K562 (cell line): ENCODE measurements at regions not wholly inside any gene's neighbourhood (a gene's known extent, or its start where the extent isn't known, plus 50 kb on each side); places are given as distances from the start of the nearest gene placed in this dataset.

Experiments
- GABPA ChIP-seq: fragments of 200-800 bp; sonication (Bioruptor generic); conservative IDR thresholded peaks from 2 replicates; pipeline ENCODE4 v1.6.1; 2016; ENCODE audit warnings: low read depth, missing genetic modification characterization, missing compliant biosample characterization
- GTF2E2 ChIP-seq: fragments of 200-800 bp; sonication (Bioruptor generic); IDR thresholded peaks from 2 replicates; pipeline ENCODE4 v1.6.1; 2016; ENCODE audit warnings: missing genetic modification characterization, missing compliant biosample characterization
- NUFIP1 ChIP-seq: fragments of 450-650 bp; IDR thresholded peaks from 2 replicates; pipeline ENCODE4 v1.6.1; 2018; ENCODE audit not compliant: partially characterized antibody
- ZSCAN32 ChIP-seq: fragments of 450-650 bp; formaldehyde crosslinking; IDR thresholded peaks from 2 replicates; pipeline ENCODE4 v1.4.0; 2020; ENCODE audit warnings: mild to moderate bottlenecking, moderate library complexity
- TF ChIP-seq, protein P1 (sequence below): fragments of 200-600 bp; sonication (generic); IDR thresholded peaks from one replicate; pipeline ENCODE4 v1.6.1; 2012; ENCODE audit warnings: mild to moderate bottlenecking, low read depth, low read length, inconsistent platforms
- TF ChIP-seq, protein P2 (sequence below): fragments of 450-650 bp; conservative IDR thresholded peaks from 2 replicates; pipeline ENCODE4 v1.6.1; 2016; ENCODE audit warnings: missing genetic modification characterization, low read depth, mild to moderate bottlenecking, control low read depth, missing compliant biosample characterization

DNA sequence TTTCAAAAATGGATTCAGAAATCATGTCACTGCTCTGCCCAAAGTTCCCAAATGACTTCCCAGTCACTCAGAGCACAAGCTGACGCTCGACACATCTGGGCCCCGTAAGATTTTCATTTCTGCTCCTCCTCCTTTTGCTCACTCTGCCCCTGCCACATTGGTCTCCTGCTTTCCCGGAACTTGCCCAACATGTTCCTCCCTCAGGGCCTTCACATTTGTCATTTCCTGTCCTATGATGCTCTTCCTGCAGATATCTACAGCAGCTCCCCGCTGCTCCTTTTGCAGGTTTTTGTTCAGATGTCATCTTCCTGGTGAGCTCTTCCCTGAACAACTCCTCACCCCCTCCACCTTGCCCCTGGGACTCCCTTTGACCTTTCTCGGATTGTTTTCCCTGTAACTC lies 58.5 kb upstream of the IVNS1ABP start (continued):
- TF ChIP-seq, protein P1, sequence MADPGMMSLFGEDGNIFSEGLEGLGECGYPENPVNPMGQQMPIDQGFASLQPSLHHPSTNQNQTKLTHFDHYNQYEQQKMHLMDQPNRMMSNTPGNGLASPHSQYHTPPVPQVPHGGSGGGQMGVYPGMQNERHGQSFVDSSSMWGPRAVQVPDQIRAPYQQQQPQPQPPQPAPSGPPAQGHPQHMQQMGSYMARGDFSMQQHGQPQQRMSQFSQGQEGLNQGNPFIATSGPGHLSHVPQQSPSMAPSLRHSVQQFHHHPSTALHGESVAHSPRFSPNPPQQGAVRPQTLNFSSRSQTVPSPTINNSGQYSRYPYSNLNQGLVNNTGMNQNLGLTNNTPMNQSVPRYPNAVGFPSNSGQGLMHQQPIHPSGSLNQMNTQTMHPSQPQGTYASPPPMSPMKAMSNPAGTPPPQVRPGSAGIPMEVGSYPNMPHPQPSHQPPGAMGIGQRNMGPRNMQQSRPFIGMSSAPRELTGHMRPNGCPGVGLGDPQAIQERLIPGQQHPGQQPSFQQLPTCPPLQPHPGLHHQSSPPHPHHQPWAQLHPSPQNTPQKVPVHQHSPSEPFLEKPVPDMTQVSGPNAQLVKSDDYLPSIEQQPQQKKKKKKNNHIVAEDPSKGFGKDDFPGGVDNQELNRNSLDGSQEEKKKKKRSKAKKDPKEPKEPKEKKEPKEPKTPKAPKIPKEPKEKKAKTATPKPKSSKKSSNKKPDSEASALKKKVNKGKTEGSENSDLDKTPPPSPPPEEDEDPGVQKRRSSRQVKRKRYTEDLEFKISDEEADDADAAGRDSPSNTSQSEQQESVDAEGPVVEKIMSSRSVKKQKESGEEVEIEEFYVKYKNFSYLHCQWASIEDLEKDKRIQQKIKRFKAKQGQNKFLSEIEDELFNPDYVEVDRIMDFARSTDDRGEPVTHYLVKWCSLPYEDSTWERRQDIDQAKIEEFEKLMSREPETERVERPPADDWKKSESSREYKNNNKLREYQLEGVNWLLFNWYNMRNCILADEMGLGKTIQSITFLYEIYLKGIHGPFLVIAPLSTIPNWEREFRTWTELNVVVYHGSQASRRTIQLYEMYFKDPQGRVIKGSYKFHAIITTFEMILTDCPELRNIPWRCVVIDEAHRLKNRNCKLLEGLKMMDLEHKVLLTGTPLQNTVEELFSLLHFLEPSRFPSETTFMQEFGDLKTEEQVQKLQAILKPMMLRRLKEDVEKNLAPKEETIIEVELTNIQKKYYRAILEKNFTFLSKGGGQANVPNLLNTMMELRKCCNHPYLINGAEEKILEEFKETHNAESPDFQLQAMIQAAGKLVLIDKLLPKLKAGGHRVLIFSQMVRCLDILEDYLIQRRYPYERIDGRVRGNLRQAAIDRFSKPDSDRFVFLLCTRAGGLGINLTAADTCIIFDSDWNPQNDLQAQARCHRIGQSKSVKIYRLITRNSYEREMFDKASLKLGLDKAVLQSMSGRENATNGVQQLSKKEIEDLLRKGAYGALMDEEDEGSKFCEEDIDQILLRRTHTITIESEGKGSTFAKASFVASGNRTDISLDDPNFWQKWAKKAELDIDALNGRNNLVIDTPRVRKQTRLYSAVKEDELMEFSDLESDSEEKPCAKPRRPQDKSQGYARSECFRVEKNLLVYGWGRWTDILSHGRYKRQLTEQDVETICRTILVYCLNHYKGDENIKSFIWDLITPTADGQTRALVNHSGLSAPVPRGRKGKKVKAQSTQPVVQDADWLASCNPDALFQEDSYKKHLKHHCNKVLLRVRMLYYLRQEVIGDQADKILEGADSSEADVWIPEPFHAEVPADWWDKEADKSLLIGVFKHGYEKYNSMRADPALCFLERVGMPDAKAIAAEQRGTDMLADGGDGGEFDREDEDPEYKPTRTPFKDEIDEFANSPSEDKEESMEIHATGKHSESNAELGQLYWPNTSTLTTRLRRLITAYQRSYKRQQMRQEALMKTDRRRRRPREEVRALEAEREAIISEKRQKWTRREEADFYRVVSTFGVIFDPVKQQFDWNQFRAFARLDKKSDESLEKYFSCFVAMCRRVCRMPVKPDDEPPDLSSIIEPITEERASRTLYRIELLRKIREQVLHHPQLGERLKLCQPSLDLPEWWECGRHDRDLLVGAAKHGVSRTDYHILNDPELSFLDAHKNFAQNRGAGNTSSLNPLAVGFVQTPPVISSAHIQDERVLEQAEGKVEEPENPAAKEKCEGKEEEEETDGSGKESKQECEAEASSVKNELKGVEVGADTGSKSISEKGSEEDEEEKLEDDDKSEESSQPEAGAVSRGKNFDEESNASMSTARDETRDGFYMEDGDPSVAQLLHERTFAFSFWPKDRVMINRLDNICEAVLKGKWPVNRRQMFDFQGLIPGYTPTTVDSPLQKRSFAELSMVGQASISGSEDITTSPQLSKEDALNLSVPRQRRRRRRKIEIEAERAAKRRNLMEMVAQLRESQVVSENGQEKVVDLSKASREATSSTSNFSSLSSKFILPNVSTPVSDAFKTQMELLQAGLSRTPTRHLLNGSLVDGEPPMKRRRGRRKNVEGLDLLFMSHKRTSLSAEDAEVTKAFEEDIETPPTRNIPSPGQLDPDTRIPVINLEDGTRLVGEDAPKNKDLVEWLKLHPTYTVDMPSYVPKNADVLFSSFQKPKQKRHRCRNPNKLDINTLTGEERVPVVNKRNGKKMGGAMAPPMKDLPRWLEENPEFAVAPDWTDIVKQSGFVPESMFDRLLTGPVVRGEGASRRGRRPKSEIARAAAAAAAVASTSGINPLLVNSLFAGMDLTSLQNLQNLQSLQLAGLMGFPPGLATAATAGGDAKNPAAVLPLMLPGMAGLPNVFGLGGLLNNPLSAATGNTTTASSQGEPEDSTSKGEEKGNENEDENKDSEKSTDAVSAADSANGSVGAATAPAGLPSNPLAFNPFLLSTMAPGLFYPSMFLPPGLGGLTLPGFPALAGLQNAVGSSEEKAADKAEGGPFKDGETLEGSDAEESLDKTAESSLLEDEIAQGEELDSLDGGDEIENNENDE, result no peak
- TF ChIP-seq ZSCAN32, result no peak
- peak; percentile 82 for TF ChIP-seq GABPA
- TF ChIP-seq GTF2E2 (tag), result no peak
- TF ChIP-seq, protein P2, sequence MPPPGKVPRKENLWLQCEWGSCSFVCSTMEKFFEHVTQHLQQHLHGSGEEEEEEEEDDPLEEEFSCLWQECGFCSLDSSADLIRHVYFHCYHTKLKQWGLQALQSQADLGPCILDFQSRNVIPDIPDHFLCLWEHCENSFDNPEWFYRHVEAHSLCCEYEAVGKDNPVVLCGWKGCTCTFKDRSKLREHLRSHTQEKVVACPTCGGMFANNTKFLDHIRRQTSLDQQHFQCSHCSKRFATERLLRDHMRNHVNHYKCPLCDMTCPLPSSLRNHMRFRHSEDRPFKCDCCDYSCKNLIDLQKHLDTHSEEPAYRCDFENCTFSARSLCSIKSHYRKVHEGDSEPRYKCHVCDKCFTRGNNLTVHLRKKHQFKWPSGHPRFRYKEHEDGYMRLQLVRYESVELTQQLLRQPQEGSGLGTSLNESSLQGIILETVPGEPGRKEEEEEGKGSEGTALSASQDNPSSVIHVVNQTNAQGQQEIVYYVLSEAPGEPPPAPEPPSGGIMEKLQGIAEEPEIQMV, result no peak
- TF ChIP-seq NUFIP1, result no peak
